ENCODE measurements at regions not wholly inside any gene's neighbourhood (a gene's known extent, or its start where the extent isn't known, plus 50 kb on each side); places are given as distances from the start of the nearest gene placed in this dataset.

- Mint-ChIP-seq H3K27me3 (ENCODE audit: low read depth) (no peaks in the 10 kb centered on the region), H3K4me1 (peaks cover 49% of the 10 kb centered on the region), H3K27ac (ENCODE audit: unreplicated experiment) (no peak overlapping the region), H3K4me3 (no peak overlapping the region), H3K36me3 (ENCODE audit: low read depth) (peaks cover 26% of the 10 kb centered on the region), H3K9me3 (peaks cover 23% of the 10 kb centered on the region)
- TF ChIP-seq CTCF (conservative IDR thresholded peaks at IDR 0.05): no peak
- DNase-seq (ENCODE audit: low read depth, low spot score): no peak
Observed at GRCh38 chr12:91633206-91633605, 450.6 kb upstream of the DCN start.

GRCh38 chr12:91632042-91632786 lies 449.6 kb upstream of the DCN start:
- Mint-ChIP-seq H3K4me3 (no peak overlapping the region), H3K27ac (ENCODE audit: unreplicated experiment) (peak overlapping the region; percentile 75), H3K9me3 (peaks cover 28% of the 10 kb centered on the region), H3K4me1 (peaks cover 50% of the 10 kb centered on the region), H3K27me3 (ENCODE audit: low read depth) (no peaks in the 10 kb centered on the region), H3K36me3 (ENCODE audit: low read depth) (peaks cover 30% of the 10 kb centered on the region)
- TF ChIP-seq CTCF (conservative IDR thresholded peaks at IDR 0.05): no peak
- DNase-seq (ENCODE audit: low read depth, low spot score): no peak

GRCh38 chr12:91630596-91631293 lies 448.1 kb upstream of the DCN start:
- Mint-ChIP-seq H3K36me3 (ENCODE audit: low read depth) (peaks cover 39% of the 10 kb centered on the region), H3K4me3 (peak overlapping the region; percentile 48), H3K27me3 (ENCODE audit: low read depth) (no peaks in the 10 kb centered on the region), H3K27ac (ENCODE audit: unreplicated experiment) (peak overlapping the region; percentile 73), H3K4me1 (peaks cover 46% of the 10 kb centered on the region), H3K9me3 (peaks cover 38% of the 10 kb centered on the region)
- no peak for DNase-seq (ENCODE audit: low read depth, low spot score)
- TF ChIP-seq CTCF (conservative IDR thresholded peaks at IDR 0.05): no peak

GRCh38 chr12:91630083-91630482 lies 447.5 kb upstream of the DCN start:
- peaks cover 43% of the 10 kb centered on the region for H3K4me1 Mint-ChIP-seq
- H3K4me3 Mint-ChIP-seq: no peak overlapping the region
- H3K36me3 Mint-ChIP-seq (ENCODE audit: low read depth): peaks cover 39% of the 10 kb centered on the region
- peak overlapping the region; percentile 36 for H3K27ac Mint-ChIP-seq (ENCODE audit: unreplicated experiment)
- no peak for TF ChIP-seq CTCF (conservative IDR thresholded peaks at IDR 0.05)
- H3K27me3 Mint-ChIP-seq (ENCODE audit: low read depth): no peaks in the 10 kb centered on the region
- DNase-seq (ENCODE audit: low read depth, low spot score): no peak
- H3K9me3 Mint-ChIP-seq: peaks cover 37% of the 10 kb centered on the region

GRCh38 chr12:91629440-91629839 lies 446.8 kb upstream of the DCN start:
- Mint-ChIP-seq H3K4me3 (no peak overlapping the region), H3K9me3 (peaks cover 34% of the 10 kb centered on the region)

More at GRCh38 chr12:91629440-91629839, 446.8 kb upstream of the DCN start:
- DNase-seq (ENCODE audit: low read depth, low spot score): no peak
- Mint-ChIP-seq H3K4me1 (peaks cover 40% of the 10 kb centered on the region), H3K27ac (ENCODE audit: unreplicated experiment) (no peak overlapping the region), H3K27me3 (ENCODE audit: low read depth) (no peaks in the 10 kb centered on the region), H3K36me3 (ENCODE audit: low read depth) (peaks cover 34% of the 10 kb centered on the region)
- no peak for TF ChIP-seq CTCF (conservative IDR thresholded peaks at IDR 0.05)
